ENCODE measurements at regions not wholly inside any gene's neighbourhood (a gene's known extent, or its start where the extent isn't known, plus 50 kb on each side); places are given as distances from the start of the nearest gene placed in this dataset.

GRCh38 chrX:120773801-120774200 lies 101.9 kb downstream of the CT47B1 start:
- TF ChIP-seq CTCF (IDR thresholded peaks at IDR 0.05): no peak
- no peak for TF ChIP-seq RAD21 (IDR thresholded peaks at IDR 0.05; ENCODE audit: low read length)
- no peak for TF ChIP-seq MAX (IDR thresholded peaks at IDR 0.05; ENCODE audit: low read depth)
- TF ChIP-seq EP300 (IDR thresholded peaks at IDR 0.05; ENCODE audit: borderline replicate concordance in 1 of 2, low read depth in 1 of 2, low read length in 1 of 2): no peak
- no peak for TF ChIP-seq REST (IDR thresholded peaks at IDR 0.05; ENCODE audit: low read depth, low read length)
- TF ChIP-seq YY1 (IDR thresholded peaks at IDR 0.05; ENCODE audit: low read depth): no peak
- TF ChIP-seq GATA2 (CRISPR knock-in tag; IDR thresholded peaks at IDR 0.05): no peak
- TF ChIP-seq SMC3 (IDR thresholded peaks at IDR 0.05; ENCODE audit: low read depth, low read length): no peak
- no peak for TF ChIP-seq POLR2AphosphoS5 (IDR thresholded peaks at IDR 0.05; ENCODE audit: low read depth, low read length)
- no peak for TF ChIP-seq FOXJ3 (CRISPR knock-in tag; IDR thresholded peaks at IDR 0.05)
- TF ChIP-seq PBX3 (IDR thresholded peaks at IDR 0.05): no peak
- TF ChIP-seq TAF1 (IDR thresholded peaks at IDR 0.05; ENCODE audit: borderline replicate concordance, low read depth, low read length): no peak
